ENCODE measurements at regions not wholly inside any gene's neighbourhood (a gene's known extent, or its start where the extent isn't known, plus 50 kb on each side); places are given as distances from the start of the nearest gene placed in this dataset.

DNA sequence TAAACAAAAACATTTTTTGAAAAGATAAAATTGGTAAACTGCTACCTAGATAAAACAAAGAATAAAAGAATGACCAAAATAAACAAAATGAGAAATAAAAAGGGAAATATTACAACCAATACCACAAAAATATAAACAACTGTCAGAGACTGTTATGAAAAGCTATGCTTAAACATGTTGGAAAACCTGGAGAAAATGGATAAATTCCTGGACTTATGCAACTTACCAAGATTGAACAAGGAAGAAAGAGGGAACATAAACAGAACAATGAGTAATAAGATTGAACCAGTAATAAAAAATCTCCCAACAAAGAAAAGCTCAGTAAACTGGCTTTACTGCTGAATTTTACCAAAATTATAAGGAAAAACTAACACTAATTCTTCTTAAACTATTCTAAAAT lies 518.7 kb downstream of the GRXCR1 start:
- TF ChIP-seq, protein P1, sequence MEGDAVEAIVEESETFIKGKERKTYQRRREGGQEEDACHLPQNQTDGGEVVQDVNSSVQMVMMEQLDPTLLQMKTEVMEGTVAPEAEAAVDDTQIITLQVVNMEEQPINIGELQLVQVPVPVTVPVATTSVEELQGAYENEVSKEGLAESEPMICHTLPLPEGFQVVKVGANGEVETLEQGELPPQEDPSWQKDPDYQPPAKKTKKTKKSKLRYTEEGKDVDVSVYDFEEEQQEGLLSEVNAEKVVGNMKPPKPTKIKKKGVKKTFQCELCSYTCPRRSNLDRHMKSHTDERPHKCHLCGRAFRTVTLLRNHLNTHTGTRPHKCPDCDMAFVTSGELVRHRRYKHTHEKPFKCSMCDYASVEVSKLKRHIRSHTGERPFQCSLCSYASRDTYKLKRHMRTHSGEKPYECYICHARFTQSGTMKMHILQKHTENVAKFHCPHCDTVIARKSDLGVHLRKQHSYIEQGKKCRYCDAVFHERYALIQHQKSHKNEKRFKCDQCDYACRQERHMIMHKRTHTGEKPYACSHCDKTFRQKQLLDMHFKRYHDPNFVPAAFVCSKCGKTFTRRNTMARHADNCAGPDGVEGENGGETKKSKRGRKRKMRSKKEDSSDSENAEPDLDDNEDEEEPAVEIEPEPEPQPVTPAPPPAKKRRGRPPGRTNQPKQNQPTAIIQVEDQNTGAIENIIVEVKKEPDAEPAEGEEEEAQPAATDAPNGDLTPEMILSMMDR (optimal IDR thresholded peaks at IDR 0.05 in 1 of 3, IDR thresholded peaks at IDR 0.05 in 1 of 3, conservative IDR thresholded peaks at IDR 0.05 in 1 of 3; ENCODE audit: extremely low read depth in 1 of 3, insufficient read depth in 2 of 3, low read length in 3 of 3) = no peak
- TF ChIP-seq EZH2 (IDR thresholded peaks at IDR 0.05; ENCODE audit: low read length) = no peak

Data from keratinocyte (primary cell).